22Rv1 (cell line): ENCODE measurements at regions not wholly inside any gene's neighbourhood (a gene's known extent, or its start where the extent isn't known, plus 50 kb on each side); places are given as distances from the start of the nearest gene placed in this dataset.

Experiments used
- CTCF ChIP-seq: fragments of 450-650 bp; IDR thresholded peaks from 2 replicates; pipeline ENCODE4 v1.5.1; 2017; ENCODE audit warnings: mild to moderate bottlenecking
- ZFX ChIP-seq: fragments of 450-650 bp; IDR thresholded peaks from 2 replicates; pipeline ENCODE4 v1.6.1; 2017; ENCODE audit warnings: antibody characterized with exemption, borderline replicate concordance

- TF ChIP-seq ZFX (no peak), CTCF (no peak)
Observed at GRCh38 chr21:18894387-18894786, 490.8 kb upstream of the TMPRSS15 start.
